Liver (tissue), 3 donors: ENCODE measurements at regions not wholly inside any gene's neighbourhood (a gene's known extent, or its start where the extent isn't known, plus 50 kb on each side); places are given as distances from the start of the nearest gene placed in this dataset.

Experiments
- CTCF ChIP-seq: fragments of 150-350 bp; IDR thresholded peaks from 2 replicates; pipeline ENCODE4 v1.5.1; 2017; ENCODE audit warnings: improper control_type of control experiment, low read depth, low read length; ENCODE audit not compliant: missing input control
- EGR1 ChIP-seq, 2 donors: IDR thresholded peaks; 2 replicates each; pipeline ENCODE4 v1.6.1; 2016 to 2018; ENCODE audit warnings: antibody characterized with exemption in 2 of 2, low read depth in 2 of 2
- JUND ChIP-seq, 2 donors: IDR thresholded peaks; 2 replicates each; pipeline ENCODE4 v1.6.1; 2016; ENCODE audit warnings: antibody characterized with exemption in 2 of 2
- donor health status: healthy.
- donor health status: healthy.

DNA sequence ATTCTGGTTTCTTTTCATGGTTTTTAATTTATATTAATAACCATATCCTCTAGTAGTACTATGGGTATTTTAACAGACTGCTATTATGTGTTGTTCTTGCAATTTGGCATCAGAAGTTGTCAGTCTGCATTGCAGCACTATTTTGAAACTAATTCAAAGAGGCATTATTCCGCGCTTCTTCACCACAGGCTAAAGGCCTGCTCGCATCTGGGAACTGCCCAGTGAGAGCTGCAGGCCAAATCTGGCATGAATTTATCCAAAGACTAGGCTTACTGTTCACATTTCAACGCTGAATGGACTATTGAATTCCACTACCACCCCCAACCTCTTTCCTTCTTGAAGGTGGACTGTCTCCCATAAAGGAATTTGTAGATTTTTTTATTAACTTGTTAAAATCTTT lies 310.4 kb upstream of the NR2F2 start:
- TF ChIP-seq CTCF (no peak), EGR1 (IDR thresholded peaks at IDR 0.05; ENCODE audit: low read depth in 2 of 2) (no peak), JUND (IDR thresholded peaks at IDR 0.05) (no peak)
